Stimulated activated memory B cell treated with anti-CD40 and anti-IgM and Interleukin-4, amounts not matched to agents 10 μg/mL and 1 μg/mL and 100 μg/mL, for 72 hours (primary cell): ENCODE measurements at regions not wholly inside any gene's neighbourhood (a gene's known extent, or its start where the extent isn't known, plus 50 kb on each side); places are given as distances from the start of the nearest gene placed in this dataset.

Experiments
- ATAC-seq: fragments of 150-1000 bp; cut with Tn5 transposase; 2 replicates; pipeline ENCODE4 v1.10.0; 2021
- H3K27ac Mint-ChIP-seq: one replicate; pipeline ENCODE4 v1.8.0; 2022; ENCODE audit warnings: mild to moderate bottlenecking, mixed read lengths
- H3K27me3 Mint-ChIP-seq: one replicate; pipeline ENCODE4 v1.8.0; 2022; ENCODE audit warnings: mixed read lengths
- H3K36me3 Mint-ChIP-seq: one replicate; pipeline ENCODE4 v1.8.0; 2022; ENCODE audit warnings: mixed read lengths
- H3K4me1 Mint-ChIP-seq: one replicate; pipeline ENCODE4 v1.8.0; 2022; ENCODE audit warnings: mixed read lengths
- H3K4me3 Mint-ChIP-seq: one replicate; pipeline ENCODE4 v1.8.0; 2022; ENCODE audit warnings: mild to moderate bottlenecking, moderate library complexity, mixed read lengths
- H3K9me3 Mint-ChIP-seq: one replicate; pipeline ENCODE4 v1.8.0; 2022; ENCODE audit warnings: mixed read lengths

DNA sequence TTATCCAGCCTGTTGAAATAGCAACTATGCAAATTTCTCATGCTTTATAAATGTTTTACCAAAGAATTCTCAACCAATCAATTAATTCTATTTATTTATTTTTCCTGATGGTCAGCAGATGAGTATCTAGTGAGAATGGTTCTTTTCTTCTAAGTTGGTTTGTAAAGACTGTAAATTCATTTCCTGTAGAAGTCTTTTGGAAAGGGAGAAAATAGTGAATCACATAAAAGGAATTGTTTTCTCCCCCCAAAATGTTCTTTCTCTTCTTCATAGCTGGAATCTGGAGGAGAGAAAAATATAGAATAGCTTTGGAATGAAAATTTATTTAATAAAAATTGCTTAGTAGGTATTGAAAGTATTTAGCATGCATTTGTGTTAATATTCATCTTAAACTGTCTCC is 836.1 kb upstream of the ZEB2 start:
- no peaks in the 10 kb centered on the region for H3K4me1 Mint-ChIP-seq
- H3K9me3 Mint-ChIP-seq, result no peaks in the 10 kb centered on the region
- no peak overlapping the region for H3K27ac Mint-ChIP-seq
- H3K27me3 Mint-ChIP-seq, result no peaks in the 10 kb centered on the region
- no peak for ATAC-seq
- H3K4me3 Mint-ChIP-seq, result no peak overlapping the region
- no peaks in the 10 kb centered on the region for H3K36me3 Mint-ChIP-seq

DNA sequence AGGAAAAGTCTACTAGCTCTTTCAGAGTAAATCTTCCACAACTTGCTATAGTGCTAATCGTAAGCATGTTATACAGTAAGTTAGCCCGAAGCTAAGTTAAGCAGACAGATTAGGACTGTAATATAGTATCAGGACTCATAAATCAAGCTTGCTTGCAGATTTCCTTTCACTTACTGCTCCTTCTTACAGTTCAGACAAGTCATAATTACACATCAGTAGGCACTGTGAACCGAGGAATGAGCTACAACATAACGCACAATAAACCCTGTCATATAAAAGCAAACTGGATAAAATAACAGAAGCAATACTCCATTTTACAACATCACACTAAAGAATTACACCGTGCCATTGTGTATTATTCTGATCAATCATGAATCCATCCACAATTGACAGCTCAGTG is 832.6 kb upstream of the ZEB2 start:
- H3K36me3 Mint-ChIP-seq, result no peaks in the 10 kb centered on the region
- H3K27me3 Mint-ChIP-seq, result no peaks in the 10 kb centered on the region
- no peaks in the 10 kb centered on the region for H3K9me3 Mint-ChIP-seq
- no peak for ATAC-seq
- no peak overlapping the region for H3K27ac Mint-ChIP-seq
- no peaks in the 10 kb centered on the region for H3K4me1 Mint-ChIP-seq
- no peak overlapping the region for H3K4me3 Mint-ChIP-seq

DNA sequence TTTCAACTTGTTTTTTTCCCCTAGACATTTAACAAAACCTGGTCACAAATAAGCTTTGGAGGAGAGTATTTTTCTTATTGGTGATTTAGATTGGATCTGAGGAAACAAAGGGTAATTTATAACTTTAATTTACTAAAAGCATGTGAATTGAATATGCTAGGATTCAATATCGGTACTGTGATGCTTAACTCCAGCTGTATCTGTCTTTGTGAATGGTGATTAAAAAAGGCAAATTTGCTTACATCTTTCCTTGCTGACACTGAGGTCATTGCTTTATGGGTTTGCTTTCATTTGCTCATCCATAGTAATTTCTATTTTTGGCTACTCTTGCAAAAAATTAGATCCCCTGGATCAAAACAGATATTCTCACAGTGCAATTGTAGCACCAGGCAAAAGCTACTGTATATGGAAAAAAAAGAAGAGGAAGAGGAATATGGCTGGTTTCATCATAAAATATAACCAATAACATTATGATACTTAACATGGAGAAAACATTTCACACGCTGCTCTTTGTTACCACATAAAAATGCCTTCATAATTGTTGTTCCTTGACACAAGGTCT is 832.0 kb upstream of the ZEB2 start:
- no peaks in the 10 kb centered on the region for H3K36me3 Mint-ChIP-seq
- H3K27ac Mint-ChIP-seq, result no peak overlapping the region
- ATAC-seq, result no peak
- H3K4me3 Mint-ChIP-seq, result no peak overlapping the region
- H3K4me1 Mint-ChIP-seq, result no peaks in the 10 kb centered on the region
- no peaks in the 10 kb centered on the region for H3K27me3 Mint-ChIP-seq
- no peaks in the 10 kb centered on the region for H3K9me3 Mint-ChIP-seq

DNA sequence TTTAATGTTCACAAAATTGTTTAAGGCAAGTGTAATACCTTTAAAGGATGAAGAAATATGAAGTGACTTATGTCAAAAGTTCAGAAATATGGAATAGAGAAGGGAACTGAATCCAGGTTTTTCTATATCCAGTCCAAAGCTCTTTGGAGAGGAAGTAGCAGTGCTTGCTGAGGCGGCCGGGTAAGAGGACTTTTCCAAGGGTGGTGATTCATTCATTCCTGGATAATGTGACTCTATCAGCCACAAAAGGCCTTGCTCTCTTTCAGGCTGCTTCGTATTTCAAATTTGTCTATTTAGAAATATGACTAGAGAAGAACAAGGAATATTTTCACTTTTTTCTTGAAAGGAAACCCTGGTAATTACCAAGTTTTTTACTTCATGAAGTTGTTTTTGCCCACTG is 830.1 kb upstream of the ZEB2 start:
- no peaks in the 10 kb centered on the region for H3K9me3 Mint-ChIP-seq
- no peaks in the 10 kb centered on the region for H3K4me1 Mint-ChIP-seq
- H3K4me3 Mint-ChIP-seq, result no peak overlapping the region
- no peaks in the 10 kb centered on the region for H3K36me3 Mint-ChIP-seq
- no peak for ATAC-seq
- no peaks in the 10 kb centered on the region for H3K27me3 Mint-ChIP-seq
- no peak overlapping the region for H3K27ac Mint-ChIP-seq

DNA sequence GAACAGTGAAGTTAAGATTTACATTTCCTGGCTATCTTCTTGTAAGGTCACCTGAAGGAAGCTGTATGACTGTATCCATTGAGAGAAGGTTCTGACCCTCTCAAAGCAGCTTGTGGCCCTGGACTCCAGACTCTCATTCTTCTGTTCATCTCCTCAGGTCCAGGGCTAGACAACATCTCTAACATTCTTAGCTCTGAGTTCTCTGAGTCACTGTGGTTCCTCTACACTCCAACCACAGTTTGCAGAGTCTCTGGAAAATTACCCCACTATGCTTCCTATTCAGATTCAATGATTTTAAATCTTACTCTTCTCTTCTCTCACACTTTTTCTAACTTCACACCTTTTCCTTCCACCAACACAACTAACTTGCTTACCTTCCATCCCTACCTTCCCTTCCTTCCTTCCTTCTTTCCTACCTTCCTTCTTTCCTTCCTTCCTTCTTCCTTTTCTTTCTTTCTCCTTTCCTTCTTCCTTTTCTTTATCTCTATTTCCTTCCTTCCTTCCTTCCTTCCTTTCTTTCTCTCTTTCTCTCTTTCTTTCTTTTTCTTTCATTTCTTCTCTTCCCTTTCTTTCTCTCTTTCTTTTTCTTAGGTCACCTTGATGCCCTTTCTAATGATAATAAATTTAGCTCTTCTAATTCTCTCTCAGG is 824.3 kb upstream of the ZEB2 start:
- H3K27me3 Mint-ChIP-seq, result no peaks in the 10 kb centered on the region
- no peak for ATAC-seq
- H3K9me3 Mint-ChIP-seq, result peaks cover 7% of the 10 kb centered on the region

DNA sequence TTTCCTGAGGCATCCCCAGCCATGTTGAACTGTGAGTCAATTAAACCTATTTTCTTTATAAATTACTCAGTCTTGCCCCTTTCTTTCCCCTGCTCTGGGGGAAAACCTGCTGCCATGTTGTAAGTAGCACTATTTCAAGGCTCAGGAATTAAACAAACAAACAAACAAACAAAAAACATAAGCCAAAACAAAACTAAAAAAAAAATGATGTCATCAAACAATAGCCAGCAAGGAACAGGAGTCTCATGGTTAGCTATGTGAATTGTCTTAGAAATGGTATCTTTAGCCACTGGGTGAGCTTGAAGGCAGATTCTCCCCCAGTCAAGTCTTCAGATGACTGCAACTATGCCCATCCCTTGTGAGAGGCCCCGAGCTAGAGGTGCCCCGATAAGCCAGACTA is 823.4 kb upstream of the ZEB2 start:
- no peak for ATAC-seq
- no peaks in the 10 kb centered on the region for H3K27me3 Mint-ChIP-seq
- no peak overlapping the region for H3K4me3 Mint-ChIP-seq
- no peaks in the 10 kb centered on the region for H3K36me3 Mint-ChIP-seq
- H3K9me3 Mint-ChIP-seq, result peaks cover 7% of the 10 kb centered on the region
- no peak overlapping the region for H3K27ac Mint-ChIP-seq
- H3K4me1 Mint-ChIP-seq, result no peaks in the 10 kb centered on the region

More for the DNA sequence above, 824.3 kb upstream of the ZEB2 start:
- H3K27ac Mint-ChIP-seq, result no peak overlapping the region
- no peak overlapping the region for H3K4me3 Mint-ChIP-seq
- no peaks in the 10 kb centered on the region for H3K36me3 Mint-ChIP-seq
- no peaks in the 10 kb centered on the region for H3K4me1 Mint-ChIP-seq

DNA sequence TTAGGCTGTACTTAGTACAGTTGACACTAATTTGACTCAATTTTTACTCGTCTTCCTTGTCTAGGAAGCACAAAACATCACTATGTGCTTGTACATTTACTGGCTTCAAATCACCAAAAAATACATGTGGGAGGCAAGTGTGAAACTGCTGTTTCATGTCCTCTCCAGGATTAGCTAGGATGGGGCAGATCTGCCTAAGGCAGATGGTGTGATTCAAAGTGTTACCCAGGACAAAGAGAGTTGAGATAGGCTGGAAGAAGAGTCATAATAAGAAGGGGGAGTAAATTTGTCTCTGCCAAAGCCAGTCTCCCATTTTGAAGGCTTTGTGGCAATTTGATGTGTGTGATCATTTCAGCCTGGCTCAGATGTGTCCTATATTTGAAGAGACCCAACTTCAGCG is 821.6 kb upstream of the ZEB2 start:
- no peak for ATAC-seq
- Mint-ChIP-seq H3K4me1 (no peaks in the 10 kb centered on the region), H3K4me3 (no peak overlapping the region), H3K27ac (no peak overlapping the region), H3K9me3 (peaks cover 7% of the 10 kb centered on the region), H3K36me3 (no peaks in the 10 kb centered on the region), H3K27me3 (no peaks in the 10 kb centered on the region)

DNA sequence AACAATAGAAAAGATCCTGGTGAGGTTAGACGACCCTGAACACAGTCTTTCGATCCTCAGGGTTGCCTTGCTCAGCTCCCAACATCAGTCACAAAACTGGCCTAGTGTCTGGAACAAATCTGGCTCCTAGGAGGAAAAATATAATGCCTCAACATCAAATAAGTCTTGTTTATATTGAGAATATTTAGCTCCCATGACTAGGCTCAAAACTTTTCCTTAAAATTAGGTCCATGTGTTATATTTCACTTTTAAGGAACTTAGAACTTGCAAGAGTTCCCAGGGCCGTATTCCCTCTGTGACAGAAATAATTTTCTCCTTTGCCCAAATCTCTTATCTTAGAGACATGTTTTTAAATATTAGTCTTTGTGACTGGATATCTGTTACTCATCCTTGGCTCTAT is 819.7 kb upstream of the ZEB2 start:
- Mint-ChIP-seq H3K27ac (no peak overlapping the region), H3K27me3 (no peaks in the 10 kb centered on the region), H3K9me3 (peaks cover 7% of the 10 kb centered on the region), H3K4me3 (no peak overlapping the region), H3K4me1 (no peaks in the 10 kb centered on the region), H3K36me3 (no peaks in the 10 kb centered on the region)
- no peak for ATAC-seq

DNA sequence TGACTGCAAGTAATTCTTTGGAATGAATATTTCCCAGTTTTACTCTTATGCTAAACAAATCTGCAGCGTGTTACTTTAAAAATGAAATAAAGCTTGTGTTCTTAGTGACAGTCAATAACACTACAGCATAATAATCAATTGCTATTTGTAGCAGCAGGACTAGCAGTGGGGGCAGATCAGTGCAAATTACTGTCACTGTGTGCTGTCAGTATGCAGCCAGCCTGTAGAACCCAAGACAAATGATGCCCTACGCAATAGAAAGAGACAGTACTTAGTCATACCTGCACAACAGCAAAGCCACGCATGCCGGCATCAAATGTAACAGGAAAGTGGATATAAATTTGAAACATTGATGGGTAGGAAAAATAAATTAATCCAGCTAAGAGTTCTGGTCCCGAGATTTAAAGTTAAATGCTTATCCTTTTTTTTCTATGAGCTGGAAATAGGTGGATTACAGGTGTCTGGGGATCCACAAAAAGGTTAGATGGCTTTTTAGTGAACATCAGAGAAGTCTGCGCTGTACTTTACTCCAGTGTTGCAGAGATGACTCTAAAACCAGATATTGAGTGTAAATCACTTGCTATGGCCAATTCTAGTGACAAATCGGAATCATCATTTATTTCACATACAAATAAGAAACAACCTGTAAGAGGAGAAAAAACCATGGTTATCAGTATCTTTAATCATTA is 812.4 kb upstream of the ZEB2 start:
- Mint-ChIP-seq H3K27ac (no peak overlapping the region), H3K36me3 (no peaks in the 10 kb centered on the region), H3K4me1 (no peaks in the 10 kb centered on the region), H3K4me3 (no peak overlapping the region), H3K9me3 (no peaks in the 10 kb centered on the region), H3K27me3 (no peaks in the 10 kb centered on the region)
- no peak for ATAC-seq

DNA sequence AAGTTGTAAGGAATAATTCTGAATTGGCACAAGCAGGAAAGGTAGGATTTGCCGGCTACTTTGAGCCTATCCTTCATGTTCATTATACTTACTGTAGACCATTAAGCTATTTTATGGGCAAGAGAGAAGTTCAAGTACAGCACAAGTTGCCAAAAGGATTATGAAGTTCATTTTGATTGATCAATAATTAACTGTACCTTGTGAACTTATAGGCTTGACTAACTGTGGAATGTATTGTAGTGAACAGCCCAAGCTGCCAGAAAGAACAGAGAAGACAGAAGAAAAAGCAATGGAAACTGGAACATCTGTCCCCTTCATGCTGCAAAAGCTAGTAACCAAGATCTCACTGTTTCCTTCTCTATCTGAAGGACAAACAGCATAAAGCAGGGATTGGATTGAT is 810.1 kb upstream of the ZEB2 start:
- Mint-ChIP-seq H3K27ac (no peak overlapping the region), H3K27me3 (no peaks in the 10 kb centered on the region), H3K9me3 (no peaks in the 10 kb centered on the region), H3K36me3 (no peaks in the 10 kb centered on the region), H3K4me3 (no peak overlapping the region), H3K4me1 (no peaks in the 10 kb centered on the region)
- ATAC-seq, result no peak

DNA sequence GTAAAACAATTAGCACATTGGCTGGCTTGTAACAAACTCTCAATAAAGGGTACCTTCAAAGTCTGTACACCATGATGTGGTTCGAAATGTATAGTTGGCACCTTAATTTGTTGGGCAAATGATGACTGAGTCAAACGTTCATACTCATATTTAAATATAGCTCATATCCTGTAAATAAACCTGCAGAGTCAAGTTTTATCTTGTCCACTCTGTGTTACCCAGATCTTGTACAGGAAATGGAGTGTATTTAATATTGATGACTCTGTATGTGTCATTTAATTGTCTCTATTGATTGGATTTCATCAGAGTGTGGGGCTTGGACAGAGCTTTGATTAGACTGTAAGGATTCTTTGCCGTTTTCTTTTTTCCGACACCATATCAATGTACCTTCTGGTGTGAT is 805.6 kb upstream of the ZEB2 start:
- no peaks in the 10 kb centered on the region for H3K4me1 Mint-ChIP-seq
- no peaks in the 10 kb centered on the region for H3K27me3 Mint-ChIP-seq
- no peak for ATAC-seq
- no peak overlapping the region for H3K4me3 Mint-ChIP-seq
- no peak overlapping the region for H3K27ac Mint-ChIP-seq
- H3K9me3 Mint-ChIP-seq, result no peaks in the 10 kb centered on the region
- no peaks in the 10 kb centered on the region for H3K36me3 Mint-ChIP-seq

DNA sequence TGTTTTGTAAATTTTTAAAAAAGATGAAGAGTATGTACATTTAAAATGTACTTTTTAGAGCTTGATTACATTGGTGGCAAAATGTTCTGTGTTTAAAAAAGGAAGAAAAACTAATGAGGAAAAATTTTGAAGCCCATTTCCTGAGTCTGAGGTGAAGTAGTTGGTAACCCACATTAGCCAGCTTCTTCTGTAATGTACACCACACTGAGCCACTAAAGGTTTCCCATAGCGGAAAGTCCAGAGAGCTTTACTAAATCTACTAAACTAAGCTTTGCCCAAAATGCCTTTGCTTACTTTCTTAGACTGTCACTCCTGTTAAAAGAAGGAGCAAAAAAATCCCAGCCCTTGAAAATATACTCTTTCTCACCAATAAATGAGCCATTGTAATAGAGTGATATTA is 804.8 kb upstream of the ZEB2 start:
- no peaks in the 10 kb centered on the region for H3K36me3 Mint-ChIP-seq
- H3K27ac Mint-ChIP-seq, result no peak overlapping the region
- no peaks in the 10 kb centered on the region for H3K9me3 Mint-ChIP-seq
- no peak overlapping the region for H3K4me3 Mint-ChIP-seq
- H3K4me1 Mint-ChIP-seq, result no peaks in the 10 kb centered on the region
- ATAC-seq, result no peak
- H3K27me3 Mint-ChIP-seq, result no peaks in the 10 kb centered on the region

DNA sequence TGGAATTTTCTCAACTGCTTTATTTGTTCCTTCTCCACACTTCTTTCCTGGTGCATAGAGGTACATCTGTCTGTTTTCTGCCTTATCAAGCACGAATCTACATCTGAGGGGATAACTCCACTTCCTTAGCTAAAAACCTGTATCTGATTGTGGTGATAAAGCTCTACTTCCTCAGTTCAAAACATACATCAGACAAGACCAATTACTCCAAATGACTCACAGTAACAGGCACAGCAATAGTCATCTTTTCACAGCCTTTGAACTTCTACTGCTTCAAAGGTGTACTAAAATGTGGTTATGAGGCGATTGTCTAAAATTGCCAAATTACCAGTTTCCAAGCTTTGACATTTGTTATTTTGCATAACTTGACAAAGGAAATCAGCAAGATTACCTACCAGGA is 803.6 kb upstream of the ZEB2 start:
- ATAC-seq, result no peak
- Mint-ChIP-seq H3K27me3 (no peaks in the 10 kb centered on the region), H3K4me3 (no peak overlapping the region), H3K4me1 (no peaks in the 10 kb centered on the region), H3K27ac (no peak overlapping the region), H3K36me3 (no peaks in the 10 kb centered on the region), H3K9me3 (no peaks in the 10 kb centered on the region)

DNA sequence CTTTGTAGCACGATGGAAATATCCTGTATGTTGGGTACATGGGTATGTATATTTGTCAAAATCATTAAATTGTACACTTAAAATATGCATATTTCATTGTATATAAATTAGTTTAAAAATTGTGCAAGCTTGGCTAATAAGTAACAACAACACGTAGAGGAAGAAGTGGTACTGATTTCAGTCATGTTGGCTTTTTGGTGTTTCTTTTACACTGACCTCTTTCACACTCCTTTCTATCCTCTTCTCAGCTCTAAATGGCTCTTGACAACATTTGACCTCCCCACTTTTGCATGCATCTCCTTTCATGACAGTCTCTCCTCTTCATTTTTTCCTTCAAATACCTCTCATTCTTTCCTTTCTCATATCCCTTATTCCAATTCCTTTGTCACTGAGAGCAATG is 801.4 kb upstream of the ZEB2 start:
- Mint-ChIP-seq H3K27me3 (no peaks in the 10 kb centered on the region), H3K36me3 (no peaks in the 10 kb centered on the region), H3K4me3 (no peak overlapping the region), H3K27ac (no peak overlapping the region), H3K9me3 (no peaks in the 10 kb centered on the region), H3K4me1 (no peaks in the 10 kb centered on the region)
- ATAC-seq, result no peak

DNA sequence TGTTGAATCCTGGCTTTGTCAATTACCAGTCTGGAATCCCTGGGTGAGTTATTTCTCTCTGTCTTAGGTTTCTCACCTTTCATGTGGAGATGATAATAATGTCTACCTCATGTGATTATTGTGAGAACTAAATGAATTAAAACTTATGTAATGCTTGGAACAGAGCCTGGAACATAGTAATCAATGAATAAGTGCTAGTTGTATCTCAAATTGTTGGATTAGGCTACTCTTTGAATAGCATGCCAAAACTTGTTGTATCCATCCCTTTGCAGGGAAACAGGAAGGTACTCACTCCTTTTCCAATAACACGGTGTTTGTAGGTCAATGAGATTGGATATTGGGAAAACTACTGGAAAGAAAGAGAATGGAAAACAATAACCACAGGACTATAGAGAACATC is 796.6 kb upstream of the ZEB2 start:
- no peaks in the 10 kb centered on the region for H3K27me3 Mint-ChIP-seq
- peaks cover 6% of the 10 kb centered on the region for H3K9me3 Mint-ChIP-seq
- H3K4me3 Mint-ChIP-seq, result no peak overlapping the region
- no peaks in the 10 kb centered on the region for H3K4me1 Mint-ChIP-seq
- ATAC-seq, result no peak
- peaks cover 4% of the 10 kb centered on the region for H3K36me3 Mint-ChIP-seq
- H3K27ac Mint-ChIP-seq, result no peak overlapping the region

DNA sequence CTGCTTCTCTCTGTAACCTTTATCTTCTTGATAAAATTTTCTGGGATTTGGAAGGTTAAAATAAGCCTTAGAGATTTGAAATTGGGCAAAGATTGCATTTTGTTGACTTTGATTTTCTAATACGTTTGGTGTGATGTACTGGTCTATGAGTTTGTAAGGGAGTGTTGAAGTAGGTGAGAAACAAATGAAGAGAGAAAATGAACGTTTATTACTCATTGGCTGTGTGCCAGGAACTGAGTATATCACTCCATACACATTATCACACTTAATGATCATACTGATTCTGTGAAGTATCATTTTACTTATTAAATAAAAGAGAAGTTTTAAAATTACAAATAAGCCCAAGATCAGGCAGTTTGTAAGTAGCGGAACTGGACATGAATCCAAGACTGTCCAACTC is 795.1 kb upstream of the ZEB2 start:
- H3K27me3 Mint-ChIP-seq, result no peaks in the 10 kb centered on the region
- no peak for ATAC-seq
- peaks cover 4% of the 10 kb centered on the region for H3K36me3 Mint-ChIP-seq
- peaks cover 8% of the 10 kb centered on the region for H3K9me3 Mint-ChIP-seq
- H3K4me3 Mint-ChIP-seq, result no peak overlapping the region
- no peaks in the 10 kb centered on the region for H3K4me1 Mint-ChIP-seq
- H3K27ac Mint-ChIP-seq, result no peak overlapping the region
